ENCODE measurements at regions not wholly inside any gene's neighbourhood (a gene's known extent, or its start where the extent isn't known, plus 50 kb on each side); places are given as distances from the start of the nearest gene placed in this dataset.
"Not testable (repeated sequence)": the region's sequence is repeated elsewhere in the genome, so short reads cannot be mapped to it uniquely, and the experiment has no call there.

- no peak overlapping the region for H3K4me3 Mint-ChIP-seq
- peaks cover 3 to 13% (median 6%) of the 10 kb centered on the region in 3 donors for H3K9me3 Mint-ChIP-seq
- CTCF ChIA-PET = no interaction called here
- no peak overlapping the region for H3K27ac ChIP-seq (ENCODE audit: low read length)
- 83% methylated on average over 4 of the region's 9 CpGs for WGBS (ENCODE audit: insufficient coverage)
- H3K27me3 ChIP-seq (replicated peaks in 1 of 2; ENCODE audit: control insufficient read depth in 2 of 2, extremely low read depth in 1 of 2, insufficient read depth in 2 of 2, low read length in 1 of 2) = no peaks in the 10 kb centered on the region
- H3K36me3 Mint-ChIP-seq = no peaks in the 10 kb centered on the region
- H3K27me3 Mint-ChIP-seq = no peaks in the 10 kb centered on the region
- ATAC-seq (replicated peaks in 1 of 4) (no peak), DNase-seq (no peak)
- H3K9me3 ChIP-seq = no peaks in the 10 kb centered on the region
- H3K4me3 ChIP-seq (ENCODE audit: control insufficient read depth in 1 of 2, extremely low read depth in 1 of 2, low read length in 1 of 2) = no peak overlapping the region
- POLR2A ChIA-PET = no interaction called here
- no peak overlapping the region for H3K27ac Mint-ChIP-seq
- H3K4me1 ChIP-seq (ENCODE audit: control insufficient read depth in 1 of 2, extremely low read depth in 1 of 2, insufficient read depth in 2 of 2, low read length in 2 of 2) = no peaks in the 10 kb centered on the region
- H3K4me1 Mint-ChIP-seq = no peaks in the 10 kb centered on the region
- H3K36me3 ChIP-seq (ENCODE audit: control insufficient read depth in 2 of 2, extremely low read depth in 1 of 2, insufficient read depth in 1 of 2, low read length in 1 of 2) = no peaks in the 10 kb centered on the region
Measured at GRCh38 chrX:817759-818300, 187.2 kb downstream of the SHOX start.

- H3K4me1 ChIP-seq (ENCODE audit: control insufficient read depth in 1 of 2, extremely low read depth in 1 of 2, insufficient read depth in 2 of 2, low read length in 2 of 2); CTCF ChIA-PET; H3K4me1 Mint-ChIP-seq; H3K27me3 ChIP-seq (replicated peaks in 1 of 2; ENCODE audit: control insufficient read depth in 2 of 2, extremely low read depth in 1 of 2, insufficient read depth in 2 of 2, low read length in 1 of 2); POLR2A ChIA-PET; H3K27ac Mint-ChIP-seq; H3K27ac ChIP-seq (ENCODE audit: low read length); H3K9me3 ChIP-seq; ATAC-seq (replicated peaks in 1 of 4); H3K4me3 Mint-ChIP-seq; H3K4me3 ChIP-seq (ENCODE audit: control insufficient read depth in 1 of 2, extremely low read depth in 1 of 2, low read length in 1 of 2); H3K27me3 Mint-ChIP-seq; H3K36me3 Mint-ChIP-seq; DNase-seq; H3K36me3 ChIP-seq (ENCODE audit: control insufficient read depth in 2 of 2, extremely low read depth in 1 of 2, insufficient read depth in 1 of 2, low read length in 1 of 2): not testable (repeated sequence)
- 77% methylated on average over 8 of the region's 9 CpGs for WGBS (ENCODE audit: insufficient coverage)
- peaks cover 3 to 12% (median 6%) of the 10 kb centered on the region in 3 donors for H3K9me3 Mint-ChIP-seq
Measured at GRCh38 chrX:817147-817546, 186.6 kb downstream of the SHOX start.

- Histone ChIP-seq H3K4me1 (ENCODE audit: control insufficient read depth in 1 of 2, extremely low read depth in 1 of 2, insufficient read depth in 2 of 2, low read length in 2 of 2) (no peaks in the 10 kb centered on the region), H3K27me3 (replicated peaks in 1 of 2; ENCODE audit: control insufficient read depth in 2 of 2, extremely low read depth in 1 of 2, insufficient read depth in 2 of 2, low read length in 1 of 2) (no peaks in the 10 kb centered on the region), H3K4me3 (ENCODE audit: control insufficient read depth in 1 of 2, extremely low read depth in 1 of 2, low read length in 1 of 2) (no peak overlapping the region), H3K27ac (ENCODE audit: low read length) (no peak overlapping the region), H3K9me3 (no peaks in the 10 kb centered on the region), H3K36me3 (ENCODE audit: control insufficient read depth in 2 of 2, extremely low read depth in 1 of 2, insufficient read depth in 1 of 2, low read length in 1 of 2) (no peaks in the 10 kb centered on the region)
- ChIA-PET POLR2A (no interaction called here), CTCF (no interaction called here)
- ATAC-seq (replicated peaks in 1 of 4) (no peak), DNase-seq (no peak)
- Mint-ChIP-seq H3K9me3 (peaks cover 3 to 12% (median 6%) of the 10 kb centered on the region in 3 donors), H3K27me3 (no peaks in the 10 kb centered on the region), H3K4me3 (no peak overlapping the region), H3K36me3 (no peaks in the 10 kb centered on the region), H3K4me1 (no peaks in the 10 kb centered on the region), H3K27ac (no peak overlapping the region)
- WGBS (ENCODE audit: insufficient coverage) = 100% methylated on average over 1 of the region's 14 CpGs
Measured at GRCh38 chrX:816411-816810, 185.8 kb downstream of the SHOX start.

GRCh38 chrX:810186-810585, 179.6 kb downstream of the SHOX start:
- H3K36me3 Mint-ChIP-seq = no peaks in the 10 kb centered on the region
- Histone ChIP-seq H3K27ac (ENCODE audit: low read length) (no peak overlapping the region), H3K9me3 (no peaks in the 10 kb centered on the region), H3K36me3 (ENCODE audit: control insufficient read depth in 2 of 2, extremely low read depth in 1 of 2, insufficient read depth in 1 of 2, low read length in 1 of 2) (no peaks in the 10 kb centered on the region), H3K27me3 (replicated peaks in 1 of 2; ENCODE audit: control insufficient read depth in 2 of 2, extremely low read depth in 1 of 2, insufficient read depth in 2 of 2, low read length in 1 of 2) (peaks cover 0 to 10% of the 10 kb centered on the region in 2 experiments), H3K4me3 (ENCODE audit: control insufficient read depth in 1 of 2, extremely low read depth in 1 of 2, low read length in 1 of 2) (no peak overlapping the region), H3K4me1 (ENCODE audit: control insufficient read depth in 1 of 2, extremely low read depth in 1 of 2, insufficient read depth in 2 of 2, low read length in 2 of 2) (no peaks in the 10 kb centered on the region)
- H3K4me1 Mint-ChIP-seq = peaks cover 0 to 4% (median 0%) of the 10 kb centered on the region in 3 donors
- POLR2A ChIA-PET = no interaction called here
- peaks cover 12% of the 10 kb centered on the region in 2 donors for H3K27me3 Mint-ChIP-seq
- no peak for ATAC-seq (replicated peaks in 1 of 4)
- H3K9me3 Mint-ChIP-seq = peaks cover 0 to 12% (median 2%) of the 10 kb centered on the region in 3 donors
- CTCF ChIA-PET = no interaction called here
- no peak overlapping the region for H3K4me3 Mint-ChIP-seq
- no peak for DNase-seq
- WGBS (ENCODE audit: insufficient coverage) = 82% methylated on average over 2 of the region's 5 CpGs
- no peak overlapping the region for H3K27ac Mint-ChIP-seq

GRCh38 chrX:809081-809480, 178.5 kb downstream of the SHOX start:
- Histone ChIP-seq H3K36me3 (ENCODE audit: control insufficient read depth in 2 of 2, extremely low read depth in 1 of 2, insufficient read depth in 1 of 2, low read length in 1 of 2) (no peaks in the 10 kb centered on the region), H3K27me3 (replicated peaks in 1 of 2; ENCODE audit: control insufficient read depth in 2 of 2, extremely low read depth in 1 of 2, insufficient read depth in 2 of 2, low read length in 1 of 2) (peaks cover 0 to 12% of the 10 kb centered on the region in 2 experiments), H3K9me3 (no peaks in the 10 kb centered on the region), H3K27ac (ENCODE audit: low read length) (no peak overlapping the region), H3K4me3 (ENCODE audit: control insufficient read depth in 1 of 2, extremely low read depth in 1 of 2, low read length in 1 of 2) (no peak overlapping the region), H3K4me1 (ENCODE audit: control insufficient read depth in 1 of 2, extremely low read depth in 1 of 2, insufficient read depth in 2 of 2, low read length in 2 of 2) (no peaks in the 10 kb centered on the region)
- POLR2A ChIA-PET = no interaction called here
- Mint-ChIP-seq H3K4me3 (no peak overlapping the region), H3K36me3 (no peaks in the 10 kb centered on the region), H3K27me3 (peaks cover 12 to 14% of the 10 kb centered on the region in 2 donors), H3K27ac (no peak overlapping the region), H3K9me3 (peaks cover 0 to 12% (median under 1%) of the 10 kb centered on the region in 3 donors), H3K4me1 (peaks cover 0 to 4% (median 0%) of the 10 kb centered on the region in 3 donors)
- DNase-seq (no peak), ATAC-seq (replicated peaks in 1 of 4) (no peak)
- CTCF ChIA-PET = no interaction called here
- 94% methylated on average over 4 of the region's 11 CpGs for WGBS (ENCODE audit: insufficient coverage)

- H3K36me3 ChIP-seq (ENCODE audit: control insufficient read depth in 2 of 2, extremely low read depth in 1 of 2, insufficient read depth in 1 of 2, low read length in 1 of 2) = no peaks in the 10 kb centered on the region
- Mint-ChIP-seq H3K36me3 (no peaks in the 10 kb centered on the region), H3K4me1 (peaks cover 0 to 7% (median 0%) of the 10 kb centered on the region in 3 donors), H3K9me3 (peaks cover 0 to 11% (median 1%) of the 10 kb centered on the region in 3 donors), H3K4me3 (no peak overlapping the region), H3K27ac (no peak overlapping the region), H3K27me3 (peaks cover 15 to 25% of the 10 kb centered on the region in 2 donors)
- ChIA-PET POLR2A (no interaction called here), CTCF (no interaction called here)
- peaks cover 0 to 15% of the 10 kb centered on the region in 2 experiments for H3K27me3 ChIP-seq (replicated peaks in 1 of 2; ENCODE audit: control insufficient read depth in 2 of 2, extremely low read depth in 1 of 2, insufficient read depth in 2 of 2, low read length in 1 of 2)
- no peak overlapping the region for H3K27ac ChIP-seq (ENCODE audit: low read length)
- no peak for DNase-seq
- H3K4me1 ChIP-seq (ENCODE audit: control insufficient read depth in 1 of 2, extremely low read depth in 1 of 2, insufficient read depth in 2 of 2, low read length in 2 of 2) = no peaks in the 10 kb centered on the region
- ATAC-seq (replicated peaks in 1 of 4) = no peak
- no peaks in the 10 kb centered on the region for H3K9me3 ChIP-seq
- no CpG with 5 or more reads among the region's 8 CpGs for WGBS (ENCODE audit: insufficient coverage)
- H3K4me3 ChIP-seq (ENCODE audit: control insufficient read depth in 1 of 2, extremely low read depth in 1 of 2, low read length in 1 of 2) = no peak overlapping the region
Measured at GRCh38 chrX:806586-806985, 176.0 kb downstream of the SHOX start.

- Histone ChIP-seq H3K4me3 (ENCODE audit: control insufficient read depth in 1 of 2, extremely low read depth in 1 of 2, low read length in 1 of 2) (no peak overlapping the region), H3K36me3 (ENCODE audit: control insufficient read depth in 2 of 2, extremely low read depth in 1 of 2, insufficient read depth in 1 of 2, low read length in 1 of 2) (no peaks in the 10 kb centered on the region), H3K4me1 (ENCODE audit: control insufficient read depth in 1 of 2, extremely low read depth in 1 of 2, insufficient read depth in 2 of 2, low read length in 2 of 2) (no peaks in the 10 kb centered on the region), H3K27me3 (replicated peaks in 1 of 2; ENCODE audit: control insufficient read depth in 2 of 2, extremely low read depth in 1 of 2, insufficient read depth in 2 of 2, low read length in 1 of 2) (peaks cover 0 to 15% of the 10 kb centered on the region in 2 experiments), H3K27ac (ENCODE audit: low read length) (no peak overlapping the region), H3K9me3 (no peaks in the 10 kb centered on the region)
- Mint-ChIP-seq H3K9me3 (peaks cover 0 to 15% (median 4%) of the 10 kb centered on the region in 3 donors), H3K27ac (no peak overlapping the region), H3K36me3 (no peaks in the 10 kb centered on the region), H3K4me1 (peaks cover 0 to 7% (median 0%) of the 10 kb centered on the region in 3 donors), H3K4me3 (no peak overlapping the region), H3K27me3 (peaks cover 15 to 25% of the 10 kb centered on the region in 2 donors)
- ChIA-PET POLR2A (no interaction called here), CTCF (no interaction called here)
- ATAC-seq (replicated peaks in 1 of 4) (no peak), DNase-seq (no peak)
- 76% methylated on average over 9 of the region's 11 CpGs for WGBS (ENCODE audit: insufficient coverage)
Measured at GRCh38 chrX:805988-806387, 175.4 kb downstream of the SHOX start.
